Neural cell (in vitro differentiated cells): ENCODE measurements at regions not wholly inside any gene's neighbourhood (a gene's known extent, or its start where the extent isn't known, plus 50 kb on each side); places are given as distances from the start of the nearest gene placed in this dataset.

Experiments used
- H2AFZ ChIP-seq: fragments of 200-600, 300-800 bp; sonication (generic), shearing (Covaris generic); 2 replicates; pipeline ENCODE4 v1.6.0; 2014; ENCODE audit warnings: low read depth, mild to moderate bottlenecking, antibody characterized with exemption, low read length, moderate library complexity
- H3F3A ChIP-seq: fragments of 200-600 bp; shearing (Covaris generic); 2 replicates; pipeline ENCODE4 v1.6.1; 2016; ENCODE audit warnings: mild to moderate bottlenecking, moderate library complexity, mixed read lengths, antibody characterized with exemption, low read length; ENCODE audit not compliant: insufficient read depth, poor library complexity, severe bottlenecking
- H3K27ac ChIP-seq: fragments of 200-600, 300-800 bp; sonication (generic), shearing (Covaris generic); 2 replicates; pipeline ENCODE4 v1.5.1; 2014; ENCODE audit warnings: mild to moderate bottlenecking, low read length, moderate library complexity
- H3K27me3 ChIP-seq: fragments of 300-800, 200-600 bp; sonication (generic), shearing (Covaris generic); 2 replicates; pipeline ENCODE4 v1.6.0; 2014; ENCODE audit warnings: mild to moderate bottlenecking, low read depth, low read length, moderate library complexity; ENCODE audit not compliant: insufficient read depth
- H3K36me3 ChIP-seq: fragments of 300-800, 200-600 bp; sonication (generic), shearing (Covaris generic); 2 replicates; pipeline ENCODE4 v1.5.1; 2014; ENCODE audit warnings: mild to moderate bottlenecking, antibody characterized with exemption, low read length, moderate library complexity; ENCODE audit not compliant: insufficient read depth
- H3K4me2 ChIP-seq: fragments of 300-800, 200-600 bp; sonication (generic), shearing (Covaris generic); 2 replicates; pipeline ENCODE4 v1.6.0; 2014; ENCODE audit warnings: mild to moderate bottlenecking, low read length
- H3K4me3 ChIP-seq: fragments of 300-800, 200-600 bp; sonication (generic), shearing (Covaris generic); 2 replicates; pipeline ENCODE4 v1.5.1; 2014; ENCODE audit warnings: mild to moderate bottlenecking, low read length, moderate library complexity
- H3K79me2 ChIP-seq: fragments of 200-600 bp; shearing (Covaris generic); replicated peaks from 2 replicates; pipeline ENCODE4 v1.6.0; 2014; ENCODE audit warnings: mild to moderate bottlenecking, low read length, moderate library complexity; ENCODE audit not compliant: insufficient read depth
- H3K9ac ChIP-seq: fragments of 300-800, 200-600 bp; sonication (generic), shearing (Covaris generic); 2 replicates; pipeline ENCODE4 v1.6.1; 2016; ENCODE audit warnings: mild to moderate bottlenecking, low read length, mixed read lengths
- H3K9me2 ChIP-seq: fragments of 200-600 bp; shearing (Covaris generic); 2 replicates; pipeline ENCODE4 v1.6.1; 2016; ENCODE audit warnings: mild to moderate bottlenecking, low read length, mixed read lengths; ENCODE audit not compliant: insufficient read depth
- H3K9me3 ChIP-seq: fragments of 200-600, 300-800 bp; sonication (generic), shearing (Covaris generic); 2 replicates; pipeline ENCODE4 v1.6.1; 2016; ENCODE audit warnings: mild to moderate bottlenecking, mixed run types, low read length, moderate library complexity, mixed read lengths
- H4K20me1 ChIP-seq: fragments of 200-600 bp; shearing (Covaris generic); 2 replicates; pipeline ENCODE4 v1.6.1; 2016; ENCODE audit warnings: mild to moderate bottlenecking, mixed run types; ENCODE audit not compliant: insufficient read depth
- EP300 ChIP-seq: fragments of 450-650 bp; conservative IDR thresholded peaks from 2 replicates; pipeline ENCODE4 v1.6.1; 2014; ENCODE audit warnings: antibody characterized with exemption, mild to moderate bottlenecking, moderate library complexity; ENCODE audit not compliant: poor library complexity, severe bottlenecking
- EZH2 ChIP-seq: fragments of 200-600, 300-800 bp; shearing (Covaris generic), sonication (generic); IDR thresholded peaks from 2 replicates; pipeline ENCODE4 v1.6.1; 2014; ENCODE audit warnings: antibody characterized with exemption, low read length, borderline replicate concordance, mild to moderate bottlenecking; ENCODE audit not compliant: insufficient read depth, poor library complexity, severe bottlenecking
- MXI1 ChIP-seq: fragments of 450-650 bp; conservative IDR thresholded peaks from 2 replicates; pipeline ENCODE4 v1.6.1; 2014; ENCODE audit warnings: antibody characterized with exemption, mild to moderate bottlenecking; ENCODE audit not compliant: poor library complexity, severe bottlenecking
- POLR2AphosphoS5 ChIP-seq: IDR thresholded peaks from 2 replicates; pipeline ENCODE4 v1.6.1; 2012
- RAD21 ChIP-seq: fragments of 450-650 bp; conservative IDR thresholded peaks from 2 replicates; pipeline ENCODE4 v1.6.1; 2014; ENCODE audit warnings: antibody characterized with exemption, mild to moderate bottlenecking, moderate library complexity
- REST ChIP-seq: IDR thresholded peaks from 2 replicates; pipeline ENCODE4 v1.6.1; 2012; ENCODE audit warnings: borderline replicate concordance
- SMC3 ChIP-seq: fragments of 450-650 bp; conservative IDR thresholded peaks from 2 replicates; pipeline ENCODE4 v1.6.1; 2014; ENCODE audit warnings: antibody characterized with exemption, mild to moderate bottlenecking, moderate library complexity; ENCODE audit not compliant: poor library complexity
- TAF1 ChIP-seq: IDR thresholded peaks from 2 replicates; pipeline ENCODE4 v1.6.1; 2012; ENCODE audit warnings: low read depth
- TF ChIP-seq, protein P1 (sequence below): fragments of 450-650 bp; IDR thresholded peaks from 2 replicates; pipeline ENCODE4 v1.5.1; 2014; ENCODE audit warnings: antibody characterized with exemption, mild to moderate bottlenecking, moderate library complexity; ENCODE audit not compliant: poor library complexity, severe bottlenecking

DNA sequence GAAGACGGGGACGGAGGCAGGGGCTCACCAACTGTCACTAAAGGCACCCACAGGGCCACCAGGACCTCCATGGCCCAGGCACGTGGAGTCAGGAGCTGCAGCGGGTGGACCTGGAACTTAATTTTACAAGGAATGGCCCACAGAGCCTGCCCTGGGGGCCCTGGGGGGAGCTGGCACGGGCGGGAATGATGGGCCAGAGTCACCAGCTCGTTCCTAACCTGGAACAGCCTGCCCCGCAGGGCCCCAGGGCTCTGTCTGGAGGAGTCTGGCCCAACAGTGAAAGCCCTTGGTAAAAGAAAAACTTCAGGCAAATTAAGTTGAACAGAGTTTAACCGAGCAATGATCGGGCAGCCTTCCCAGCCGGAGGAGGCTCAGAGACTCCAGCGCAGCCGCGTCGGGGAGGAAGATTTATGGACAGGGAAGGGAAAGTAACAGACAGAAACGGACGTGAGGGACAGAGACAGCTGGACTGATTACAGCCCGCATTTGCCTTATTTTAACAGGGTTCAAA lies 118.4 kb upstream of the TMEM18 start:
- Histone ChIP-seq H3K4me3 (no peak overlapping the region), H3K4me2 (no peak overlapping the region), H3K79me2 (no peaks in the 10 kb centered on the region), H3F3A (no peaks in the 10 kb centered on the region), H3K9ac (no peak overlapping the region), H2AFZ (no peak overlapping the region), H3K36me3 (no peaks in the 10 kb centered on the region), H4K20me1 (no peaks in the 10 kb centered on the region), H3K27ac (no peak overlapping the region), H3K9me3 (no peaks in the 10 kb centered on the region), H3K27me3 (no peaks in the 10 kb centered on the region), H3K9me2 (no peaks in the 10 kb centered on the region)
- TF ChIP-seq EP300: no peak
- no peak for TF ChIP-seq SMC3
- no peak for TF ChIP-seq MXI1
- TF ChIP-seq, protein P1, sequence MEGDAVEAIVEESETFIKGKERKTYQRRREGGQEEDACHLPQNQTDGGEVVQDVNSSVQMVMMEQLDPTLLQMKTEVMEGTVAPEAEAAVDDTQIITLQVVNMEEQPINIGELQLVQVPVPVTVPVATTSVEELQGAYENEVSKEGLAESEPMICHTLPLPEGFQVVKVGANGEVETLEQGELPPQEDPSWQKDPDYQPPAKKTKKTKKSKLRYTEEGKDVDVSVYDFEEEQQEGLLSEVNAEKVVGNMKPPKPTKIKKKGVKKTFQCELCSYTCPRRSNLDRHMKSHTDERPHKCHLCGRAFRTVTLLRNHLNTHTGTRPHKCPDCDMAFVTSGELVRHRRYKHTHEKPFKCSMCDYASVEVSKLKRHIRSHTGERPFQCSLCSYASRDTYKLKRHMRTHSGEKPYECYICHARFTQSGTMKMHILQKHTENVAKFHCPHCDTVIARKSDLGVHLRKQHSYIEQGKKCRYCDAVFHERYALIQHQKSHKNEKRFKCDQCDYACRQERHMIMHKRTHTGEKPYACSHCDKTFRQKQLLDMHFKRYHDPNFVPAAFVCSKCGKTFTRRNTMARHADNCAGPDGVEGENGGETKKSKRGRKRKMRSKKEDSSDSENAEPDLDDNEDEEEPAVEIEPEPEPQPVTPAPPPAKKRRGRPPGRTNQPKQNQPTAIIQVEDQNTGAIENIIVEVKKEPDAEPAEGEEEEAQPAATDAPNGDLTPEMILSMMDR: no peak
- TF ChIP-seq RAD21: no peak
- no peak for TF ChIP-seq EZH2
- no peak for TF ChIP-seq TAF1
- no peak for TF ChIP-seq POLR2AphosphoS5
- no peak for TF ChIP-seq REST

DNA sequence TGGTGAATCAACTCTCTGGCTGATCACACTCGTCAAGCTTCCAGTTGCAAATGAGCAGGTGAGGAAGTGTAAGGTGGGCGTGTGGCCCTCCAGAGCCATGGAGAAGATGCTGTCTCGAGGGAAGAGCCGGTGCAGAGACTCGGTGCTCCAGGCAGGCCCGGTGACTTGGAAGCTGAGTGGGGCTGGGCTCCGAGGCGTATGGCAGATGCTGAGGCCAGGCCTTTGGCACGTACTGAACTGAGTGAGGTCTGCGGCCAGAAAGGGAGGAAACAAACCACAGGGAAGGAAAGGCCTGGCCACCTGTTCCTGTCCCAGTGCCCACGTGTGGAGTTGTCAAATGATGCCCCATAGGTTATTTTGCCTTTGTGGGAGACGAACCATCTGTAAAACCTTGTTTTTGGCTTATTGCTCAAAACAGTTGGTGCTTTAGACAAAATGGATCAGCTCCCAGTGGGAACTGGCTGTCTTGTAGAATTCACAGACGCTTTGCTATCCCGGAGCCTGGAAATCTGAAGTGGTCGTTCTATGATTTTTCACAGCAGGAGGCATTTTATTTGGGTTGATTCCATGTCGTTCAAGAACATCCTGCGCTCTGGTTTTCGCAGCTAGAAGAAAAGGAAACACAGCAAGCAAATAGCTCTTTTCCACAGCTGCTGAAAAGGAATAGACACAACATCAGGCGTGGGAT lies 117.5 kb upstream of the TMEM18 start:
- H3F3A ChIP-seq: no peaks in the 10 kb centered on the region
- no peaks in the 10 kb centered on the region for H3K9me3 ChIP-seq
- H3K79me2 ChIP-seq: no peaks in the 10 kb centered on the region
- no peaks in the 10 kb centered on the region for H3K36me3 ChIP-seq
- H3K4me2 ChIP-seq: no peak overlapping the region
- no peak overlapping the region for H3K27ac ChIP-seq
- no peak overlapping the region for H2AFZ ChIP-seq
- no peak overlapping the region for H3K9ac ChIP-seq
- H4K20me1 ChIP-seq: no peaks in the 10 kb centered on the region
- H3K4me3 ChIP-seq: no peak overlapping the region
- TF ChIP-seq MXI1 (no peak), POLR2AphosphoS5 (no peak), SMC3 (no peak), EP300 (no peak), EZH2 (no peak), TAF1 (no peak), RAD21 (no peak), REST (no peak)
- TF ChIP-seq, protein P1: no peak
- H3K27me3 ChIP-seq: no peaks in the 10 kb centered on the region
- H3K9me2 ChIP-seq: no peaks in the 10 kb centered on the region
